Medulla oblongata (tissue), 1 donor: ENCODE measurements at regions not wholly inside any gene's neighbourhood (a gene's known extent, or its start where the extent isn't known, plus 50 kb on each side); places are given as distances from the start of the nearest gene placed in this dataset.
A peak's percentile ranks its signal among the peaks of the same experiment; 100 is the strongest.

Experiments used
- DNase-seq: peaks from one replicate; pipeline ENCODE4 v3.0.0-alpha.2; 2015; ENCODE audit errors: extremely low spot score

GRCh38 chr5:173527671-173528070 lies 88.8 kb downstream of the BOD1 start:
- no peak for DNase-seq

- no peak for DNase-seq
These were observed 92.3 kb downstream of the BOD1 start for GRCh38 chr5:173524136-173524535.

DNA sequence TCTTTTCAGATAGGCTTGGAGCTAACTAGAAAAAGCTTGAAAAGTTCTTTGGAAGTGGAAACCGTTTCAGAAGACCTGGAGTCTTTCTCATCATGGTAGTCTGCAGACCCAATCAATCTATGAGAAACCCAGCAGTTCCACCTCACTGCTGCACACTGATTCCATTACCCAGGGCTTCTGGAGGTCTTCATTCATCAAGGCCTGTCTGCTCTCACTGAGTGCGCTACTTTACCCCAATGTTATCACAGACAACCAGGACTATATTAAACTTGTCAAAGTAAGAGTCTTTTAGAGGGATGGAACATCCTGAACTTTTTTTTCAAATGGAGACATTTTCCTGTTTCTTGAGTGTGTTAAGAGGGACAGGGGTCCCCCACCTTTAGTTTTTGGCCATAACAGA lies 93.1 kb downstream of the BOD1 start:
- DNase-seq: no peak

- DNase-seq: no peak
These were observed 93.9 kb downstream of the BOD1 start for GRCh38 chr5:173522518-173522917.

- DNase-seq: no peak
These were observed 97.6 kb downstream of the BOD1 start for GRCh38 chr5:173518856-173519255.

DNA sequence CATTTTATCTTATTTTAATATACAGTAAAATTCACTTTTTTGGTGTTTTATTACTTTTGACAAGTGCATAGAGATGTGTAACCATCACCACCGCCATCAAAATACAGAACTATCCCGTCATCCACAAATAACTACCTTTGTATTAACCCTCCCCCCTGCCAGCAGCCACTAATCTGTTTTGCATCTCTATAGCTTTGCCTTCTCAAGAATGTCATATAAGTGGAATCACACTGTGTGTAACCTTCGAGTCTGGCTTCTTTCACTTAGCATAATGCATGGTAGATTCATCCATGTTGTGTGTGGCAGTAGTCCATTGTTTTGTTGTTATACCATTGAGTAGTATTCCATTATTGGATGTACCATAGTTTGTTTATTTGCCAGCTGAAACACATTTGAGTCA lies 98.8 kb downstream of the BOD1 start:
- no peak for DNase-seq

GRCh38 chr5:173515526-173515925 lies 100.9 kb downstream of the BOD1 start:
- DNase-seq: no peak

GRCh38 chr5:173514661-173515060 lies 101.8 kb downstream of the BOD1 start:
- peak; percentile 42 for DNase-seq

GRCh38 chr5:173513521-173513991 lies 102.9 kb downstream of the BOD1 start:
- no peak for DNase-seq

DNA sequence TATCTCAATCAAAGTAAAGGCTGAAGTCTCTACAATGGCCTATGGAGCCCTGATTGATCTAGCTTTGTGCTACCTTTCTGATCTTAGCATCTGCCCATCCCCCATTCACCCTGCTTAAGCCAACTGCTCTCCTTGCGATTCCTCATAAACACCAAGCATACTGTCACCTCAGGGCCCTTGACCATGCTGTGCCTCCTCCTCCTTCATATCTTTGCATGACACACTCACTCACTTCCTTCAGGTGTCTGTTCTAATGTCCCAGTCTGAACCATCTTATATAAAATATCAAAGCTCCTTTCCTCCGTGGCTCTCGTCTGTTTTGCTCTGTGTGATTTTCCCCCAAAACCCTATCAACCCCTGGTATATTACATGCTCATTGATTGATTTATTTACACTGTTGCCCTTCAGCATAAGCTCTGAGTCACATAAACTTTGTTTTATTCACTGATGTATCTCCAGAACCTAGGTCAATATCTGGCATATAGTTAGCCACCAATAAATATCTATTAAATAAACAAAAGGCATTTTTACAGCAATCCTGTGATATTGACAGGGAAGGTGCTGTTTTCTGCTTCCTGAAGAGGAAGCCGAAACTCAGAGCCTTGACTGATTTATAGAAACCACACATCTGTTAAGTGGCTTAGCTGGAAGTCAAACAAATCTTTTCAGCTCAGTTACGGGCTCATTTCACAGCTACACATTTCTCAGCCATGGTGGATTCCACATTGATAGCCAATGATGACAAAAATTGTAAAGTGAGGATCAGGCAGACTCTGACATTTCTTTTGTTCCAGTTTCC lies 103.6 kb downstream of the BOD1 start:
- DNase-seq: no peak

DNA sequence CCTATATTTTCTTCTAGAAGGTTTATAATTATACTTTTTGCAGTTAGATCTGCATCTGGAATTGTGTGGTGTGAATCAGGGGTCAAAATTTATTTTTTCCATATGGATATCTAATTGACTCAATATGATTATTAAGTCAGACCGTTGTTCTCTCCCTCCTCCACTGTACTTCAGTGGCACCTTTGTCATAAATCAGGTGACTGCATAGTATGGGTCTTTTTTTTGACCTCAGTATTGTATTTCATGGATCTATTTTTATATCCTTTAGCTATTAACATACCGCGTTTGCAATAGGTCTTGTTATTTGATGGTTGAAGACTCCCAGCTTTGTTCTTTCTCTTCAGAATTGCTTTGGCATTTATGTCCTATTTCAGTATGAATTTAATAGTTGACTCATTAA lies 107.4 kb downstream of the BOD1 start:
- no peak for DNase-seq

GRCh38 chr5:173507171-173507570 lies 109.3 kb downstream of the BOD1 start:
- DNase-seq: no peak

- DNase-seq: no peak
These were observed 110.8 kb downstream of the BOD1 start for GRCh38 chr5:173505634-173506033.

GRCh38 chr5:173501922-173502321 lies 114.5 kb downstream of the BOD1 start:
- DNase-seq: no peak

DNA sequence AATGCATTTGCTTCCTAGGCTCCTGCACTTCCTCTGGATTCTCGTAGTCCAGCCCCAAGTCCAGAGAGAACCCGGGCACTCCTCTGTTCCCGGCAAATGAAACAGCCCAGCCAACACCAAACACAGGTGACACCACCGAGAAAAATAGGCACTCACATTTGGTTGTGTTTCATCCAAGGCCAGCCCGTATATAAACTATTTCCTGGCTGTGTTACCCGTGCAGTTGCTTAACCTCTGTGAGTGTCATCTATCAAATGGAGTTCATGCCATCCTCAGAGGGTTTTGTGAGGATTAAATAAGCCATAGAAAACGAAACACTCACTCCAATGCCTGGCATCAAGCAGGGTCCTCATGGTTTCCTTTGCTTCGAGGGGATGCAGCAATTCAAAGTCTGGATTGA lies 115.2 kb downstream of the BOD1 start:
- no peak for DNase-seq

DNA sequence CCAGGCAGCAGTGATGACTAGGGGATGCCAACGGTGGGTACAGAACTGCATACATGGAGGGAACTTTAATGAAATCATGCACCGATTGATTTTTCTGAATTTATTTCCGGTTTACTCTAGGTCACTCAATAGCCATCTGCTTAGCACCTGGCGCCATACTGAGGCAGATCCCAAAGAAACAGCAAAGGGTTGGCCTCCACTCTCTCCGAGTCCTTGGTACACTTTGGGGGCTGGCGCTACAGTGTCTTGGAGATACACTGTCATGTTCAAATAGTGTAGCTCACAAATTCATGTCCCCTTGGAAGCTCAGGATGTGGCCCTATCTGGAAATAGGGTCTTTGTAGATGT lies 116.3 kb downstream of the BOD1 start:
- no peak for DNase-seq

DNA sequence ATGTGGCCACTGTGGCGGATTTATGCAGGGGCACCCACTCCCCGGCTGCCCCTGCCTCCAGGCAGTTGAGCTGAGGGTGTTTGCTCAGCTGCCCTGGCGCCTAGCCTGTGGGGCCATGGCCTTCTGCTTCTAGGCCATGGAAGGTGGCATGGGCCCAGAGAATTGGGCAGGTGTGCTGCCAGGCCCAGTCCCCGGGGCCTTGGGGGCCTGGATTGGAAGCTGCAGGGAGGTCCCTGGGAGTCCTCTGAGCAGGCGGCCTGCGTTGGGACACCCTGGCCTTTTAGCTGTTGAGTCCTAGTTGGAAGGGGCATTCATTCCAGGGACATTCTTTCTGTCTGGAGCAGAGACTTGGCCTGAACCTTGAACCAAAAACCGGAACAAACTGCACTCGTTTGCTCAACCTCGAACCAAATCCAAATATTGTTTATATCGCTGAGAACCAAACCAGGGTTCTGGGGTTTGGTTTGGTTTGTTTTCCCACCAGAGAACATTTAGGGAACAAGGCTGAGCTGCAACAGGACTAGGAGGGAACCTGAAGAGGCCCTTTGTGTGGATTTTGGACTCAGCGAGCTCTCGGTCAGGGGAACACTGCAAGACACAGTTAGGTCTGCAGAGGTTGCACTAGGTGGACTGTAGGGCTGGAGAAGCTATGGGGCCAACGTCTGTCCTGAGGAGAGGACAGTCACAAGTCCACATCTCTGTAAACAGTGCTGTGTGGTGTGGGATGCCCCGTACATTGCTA lies 116.8 kb downstream of the BOD1 start:
- DNase-seq: no peak

- DNase-seq: no peak
These were observed 117.5 kb downstream of the BOD1 start for GRCh38 chr5:173498739-173499470.

- DNase-seq: no peak
These were observed 118.2 kb downstream of the BOD1 start for GRCh38 chr5:173498286-173498685.

- no peak for DNase-seq
These were observed 118.8 kb downstream of the BOD1 start for GRCh38 chr5:173497685-173498084.

GRCh38 chr5:173496883-173497255 lies 119.6 kb downstream of the BOD1 start:
- no peak for DNase-seq

DNA sequence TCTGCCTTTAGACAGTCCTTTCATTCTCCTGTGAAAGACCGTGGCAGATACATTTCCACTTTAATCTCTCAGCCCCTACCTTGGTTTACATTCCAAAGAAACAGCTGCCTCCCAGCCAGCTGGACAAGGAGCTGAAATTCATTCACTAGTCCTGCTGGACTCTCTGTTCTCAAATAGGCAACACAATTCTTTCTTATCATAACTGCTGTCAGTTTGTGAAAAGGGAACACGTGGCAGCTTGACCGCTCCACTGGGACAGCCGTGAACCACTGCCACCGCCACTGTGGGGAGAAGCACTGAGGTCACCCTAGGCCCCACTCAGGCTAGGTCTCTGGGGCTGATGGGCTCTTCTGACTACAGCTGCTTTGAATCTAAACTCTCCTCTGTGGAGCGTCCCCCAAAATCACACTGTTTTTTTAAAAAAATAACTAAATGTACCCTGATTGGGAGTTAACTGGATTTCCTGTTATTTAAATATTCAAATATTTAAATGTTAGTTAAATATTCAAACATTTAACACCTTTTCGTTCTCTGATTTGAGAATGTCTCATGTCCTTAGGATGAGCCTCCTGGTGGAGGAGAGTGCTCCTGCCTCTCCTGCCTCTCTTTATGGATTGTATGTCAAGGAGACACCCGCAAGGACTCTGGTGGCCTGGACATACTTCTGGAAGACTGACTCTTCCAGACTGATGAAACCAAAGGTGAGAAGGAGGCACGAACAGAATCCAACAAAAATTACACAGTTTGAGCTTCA lies 120.1 kb downstream of the BOD1 start:
- no peak for DNase-seq
